Tibial artery (tissue), 4 donors: ENCODE measurements at regions not wholly inside any gene's neighbourhood (a gene's known extent, or its start where the extent isn't known, plus 50 kb on each side); places are given as distances from the start of the nearest gene placed in this dataset.

Experiments used
- DNase-seq, 2 donors: peaks; one replicate each; pipeline ENCODE4 v3.0.0-alpha.2; 2019
- H3K27ac ChIP-seq, 2 donors: fragments of 200-600 bp; sonication (generic) in 1 of 2; 1 replicate in 1 of 2; 2 replicates in 1 of 2; pipeline ENCODE4 v1.5.1; 2018 to 2019; ENCODE audit warnings: mild to moderate bottlenecking in 1 of 2
- H3K27me3 ChIP-seq, 2 donors: fragments of 200-600 bp; sonication (generic) in 1 of 2; one replicate each; pipeline versions ENCODE4 v1.5.1 to v1.6.0; 2016 to 2019
- H3K36me3 ChIP-seq, 3 donors: fragments of 200-600 bp; sonication (generic) in 2 of 3; one replicate each; pipeline ENCODE4 v1.5.1; 2016 to 2019; ENCODE audit warnings: mild to moderate bottlenecking in 2 of 3
- H3K4me1 ChIP-seq, 4 donors: fragments of 200-600 bp; sonication (generic) in 2 of 4; 1 replicate in 3 of 4; 2 replicates in 1 of 4; pipeline ENCODE4 v1.5.1; 2016 to 2019
- H3K4me3 ChIP-seq, 2 donors: fragments of 200-600 bp; sonication (generic) in 1 of 2; 1 replicate in 1 of 2; 2 replicates in 1 of 2; pipeline ENCODE4 v1.5.1; 2018 to 2019; ENCODE audit warnings: mild to moderate bottlenecking in 2 of 2
- H3K9me3 ChIP-seq, 3 donors: fragments of 200-600 bp; sonication (generic) in 1 of 3; one replicate each; pipeline ENCODE4 v1.5.1; 2016 to 2019
- intact Hi-C: fragments of 100-400 bp; cut with DNase I; formaldehyde crosslinking; loops from one replicate; pipeline ENCODE4 v1.15.0; 2023; ENCODE audit warnings: low total_unique reads
- TF ChIP-seq, protein P1 (sequence below), 2 experiments: fragments of 200-600 bp in 1 of 2; fragments of 450-650 bp in 1 of 2; IDR thresholded peaks; one replicate each; pipeline ENCODE4 v1.5.1; 2017 to 2019; ENCODE audit warnings: antibody characterized with exemption in 2 of 2, mild to moderate bottlenecking in 1 of 2, moderate library complexity in 1 of 2

- no peak overlapping the region for H3K4me3 ChIP-seq
- H3K27ac ChIP-seq: no peak overlapping the region
- peaks cover 0 to 5% of the 10 kb centered on the region in 2 donors for H3K27me3 ChIP-seq
- intact Hi-C loops: no loop called here
- no peaks in the 10 kb centered on the region for H3K36me3 ChIP-seq
- peak; percentile 62 to 75 for DNase-seq
- peaks cover 0 to 25% (median 15%) of the 10 kb centered on the region in 4 donors for H3K4me1 ChIP-seq
- H3K9me3 ChIP-seq: peaks cover 0 to 3% (median 0%) of the 10 kb centered on the region in 3 donors
- TF ChIP-seq, protein P1, sequence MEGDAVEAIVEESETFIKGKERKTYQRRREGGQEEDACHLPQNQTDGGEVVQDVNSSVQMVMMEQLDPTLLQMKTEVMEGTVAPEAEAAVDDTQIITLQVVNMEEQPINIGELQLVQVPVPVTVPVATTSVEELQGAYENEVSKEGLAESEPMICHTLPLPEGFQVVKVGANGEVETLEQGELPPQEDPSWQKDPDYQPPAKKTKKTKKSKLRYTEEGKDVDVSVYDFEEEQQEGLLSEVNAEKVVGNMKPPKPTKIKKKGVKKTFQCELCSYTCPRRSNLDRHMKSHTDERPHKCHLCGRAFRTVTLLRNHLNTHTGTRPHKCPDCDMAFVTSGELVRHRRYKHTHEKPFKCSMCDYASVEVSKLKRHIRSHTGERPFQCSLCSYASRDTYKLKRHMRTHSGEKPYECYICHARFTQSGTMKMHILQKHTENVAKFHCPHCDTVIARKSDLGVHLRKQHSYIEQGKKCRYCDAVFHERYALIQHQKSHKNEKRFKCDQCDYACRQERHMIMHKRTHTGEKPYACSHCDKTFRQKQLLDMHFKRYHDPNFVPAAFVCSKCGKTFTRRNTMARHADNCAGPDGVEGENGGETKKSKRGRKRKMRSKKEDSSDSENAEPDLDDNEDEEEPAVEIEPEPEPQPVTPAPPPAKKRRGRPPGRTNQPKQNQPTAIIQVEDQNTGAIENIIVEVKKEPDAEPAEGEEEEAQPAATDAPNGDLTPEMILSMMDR (IDR thresholded peaks at IDR 0.05): no peak
Observed at GRCh38 chr15:70400766-70401541, 303.2 kb upstream of the TLE3 start.

- intact Hi-C loops: no loop called here
- Histone ChIP-seq H3K27me3 (no peaks in the 10 kb centered on the region), H3K4me1 (peaks cover 0 to 40% (median 28%) of the 10 kb centered on the region in 4 donors), H3K27ac (no peak overlapping the region), H3K4me3 (no peak overlapping the region), H3K36me3 (no peaks in the 10 kb centered on the region), H3K9me3 (no peaks in the 10 kb centered on the region)
- TF ChIP-seq, protein P1 (IDR thresholded peaks at IDR 0.05): no peak
- DNase-seq: peak in 1 of 2 donors; percentile 49
Observed at GRCh38 chr15:70399204-70399603, 301.5 kb upstream of the TLE3 start.

- H3K4me1 ChIP-seq: peaks cover 0 to 40% (median 28%) of the 10 kb centered on the region in 4 donors
- no peaks in the 10 kb centered on the region for H3K36me3 ChIP-seq
- H3K4me3 ChIP-seq: no peak overlapping the region
- DNase-seq: peak in 1 of 2 donors; percentile 11
- intact Hi-C loops: no loop called here
- no peaks in the 10 kb centered on the region for H3K27me3 ChIP-seq
- H3K27ac ChIP-seq: no peak overlapping the region
- H3K9me3 ChIP-seq: no peaks in the 10 kb centered on the region
- TF ChIP-seq, protein P1 (IDR thresholded peaks at IDR 0.05): no peak
Observed at GRCh38 chr15:70398694-70399093, 301.0 kb upstream of the TLE3 start.

GRCh38 chr15:70396807-70397206 is 299.1 kb upstream of the TLE3 start:
- no peak for DNase-seq
- TF ChIP-seq, protein P1 (IDR thresholded peaks at IDR 0.05): no peak
- Histone ChIP-seq H3K4me1 (peaks cover 0 to 31% (median 25%) of the 10 kb centered on the region in 4 donors), H3K36me3 (no peaks in the 10 kb centered on the region), H3K27me3 (no peaks in the 10 kb centered on the region), H3K4me3 (no peak overlapping the region), H3K9me3 (no peaks in the 10 kb centered on the region), H3K27ac (no peak overlapping the region)
- intact Hi-C loops: no loop called here

DNA sequence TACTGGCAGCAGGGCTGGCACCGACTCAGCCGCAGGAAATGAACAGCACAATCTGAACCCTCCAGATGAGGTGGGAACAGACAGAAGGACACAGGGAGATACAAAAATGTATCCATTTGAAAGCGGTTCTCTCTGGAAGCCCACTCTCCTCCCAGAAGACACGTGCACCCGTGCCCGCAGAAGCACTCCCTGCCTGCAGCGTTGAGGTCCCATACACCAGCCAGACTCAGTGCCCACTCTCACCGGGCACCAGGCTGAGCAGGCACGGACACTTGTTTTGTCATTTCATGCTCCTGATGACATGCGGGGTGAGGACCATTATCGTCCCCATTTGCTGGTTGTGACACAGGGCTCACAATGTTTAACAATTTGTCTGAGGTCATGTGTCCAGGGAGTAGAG is 297.4 kb upstream of the TLE3 start:
- TF ChIP-seq, protein P1 (IDR thresholded peaks at IDR 0.05): no peak
- Histone ChIP-seq H3K4me3 (no peak overlapping the region), H3K36me3 (no peaks in the 10 kb centered on the region), H3K27me3 (no peaks in the 10 kb centered on the region), H3K9me3 (no peaks in the 10 kb centered on the region), H3K27ac (peak overlapping the region; percentile 8 to 45), H3K4me1 (peaks cover 0 to 27% (median 23%) of the 10 kb centered on the region in 4 donors)
- intact Hi-C loops: no loop called here
- peak in 1 of 2 donors; percentile 58 for DNase-seq
